K562 (cell line): ENCODE measurements at regions not wholly inside any gene's neighbourhood (a gene's known extent, or its start where the extent isn't known, plus 50 kb on each side); places are given as distances from the start of the nearest gene placed in this dataset.

Experiments used
- ATF7 ChIP-seq: fragments of 450-650 bp; IDR thresholded peaks from 2 replicates; pipeline ENCODE4 v1.7.1; 2014; ENCODE audit warnings: mild to moderate bottlenecking, moderate library complexity
- ESRRA ChIP-seq: fragments of 450-650 bp; IDR thresholded peaks from 2 replicates; pipeline ENCODE4 v1.6.1; 2014; ENCODE audit warnings: low read depth, mild to moderate bottlenecking, moderate library complexity, borderline replicate concordance
- TBL1XR1 ChIP-seq, 2 experiments: IDR thresholded peaks; 2 replicates each; pipeline ENCODE4 v1.6.1; 2012; ENCODE audit warnings: improper control_type of control experiment in 2 of 2, low read length in 2 of 2, mild to moderate bottlenecking in 1 of 2
- TRIM28 ChIP-seq: fragments of 450-650 bp; IDR thresholded peaks from 2 replicates; pipeline ENCODE4 v1.6.1; 2017
- ZNF431 ChIP-seq: sonication (generic); formaldehyde crosslinking; IDR thresholded peaks from 2 replicates; pipeline ENCODE4 v1.8.0; 2022; ENCODE audit warnings: mild to moderate bottlenecking, missing genetic modification reagents
- TF ChIP-seq, protein P1 (sequence below): sonication (generic); formaldehyde crosslinking; IDR thresholded peaks from 2 replicates; pipeline ENCODE4 v1.8.0; 2023; ENCODE audit warnings: mild to moderate bottlenecking, missing genetic modification reagents
- TF ChIP-seq, protein P2 (sequence below), 2 experiments: fragments of 450-650 bp in 1 of 2; sonication (generic) in 1 of 2; formaldehyde crosslinking in 1 of 2; IDR thresholded peaks in 1 of 2; conservative IDR thresholded peaks in 1 of 2; 2 replicates each; pipeline versions ENCODE4 v1.6.1 to v1.8.1; 2016 to 2023; ENCODE audit warnings: mild to moderate bottlenecking in 2 of 2, moderate library complexity in 2 of 2, inconsistent platforms in 1 of 2, missing genetic modification reagents in 1 of 2

DNA sequence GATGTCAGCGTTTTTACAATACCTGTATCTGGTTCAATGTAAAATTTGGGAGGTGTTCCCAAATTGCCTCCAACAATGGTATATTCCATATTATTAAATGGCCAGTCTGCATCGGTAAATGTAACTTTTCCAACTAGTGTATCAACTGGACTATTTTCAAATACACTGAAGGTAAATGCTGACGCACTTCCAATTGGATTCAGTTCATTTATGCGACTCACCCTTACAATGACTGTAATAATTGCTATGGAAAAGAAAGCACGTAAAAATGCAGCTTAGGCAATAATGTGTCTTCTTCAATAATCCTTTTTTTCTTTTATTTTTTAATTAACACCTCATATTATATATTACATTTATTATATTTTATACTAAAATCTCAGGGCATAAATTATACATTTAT lies 209.1 kb downstream of the HGF start:
- TF ChIP-seq, protein P1, sequence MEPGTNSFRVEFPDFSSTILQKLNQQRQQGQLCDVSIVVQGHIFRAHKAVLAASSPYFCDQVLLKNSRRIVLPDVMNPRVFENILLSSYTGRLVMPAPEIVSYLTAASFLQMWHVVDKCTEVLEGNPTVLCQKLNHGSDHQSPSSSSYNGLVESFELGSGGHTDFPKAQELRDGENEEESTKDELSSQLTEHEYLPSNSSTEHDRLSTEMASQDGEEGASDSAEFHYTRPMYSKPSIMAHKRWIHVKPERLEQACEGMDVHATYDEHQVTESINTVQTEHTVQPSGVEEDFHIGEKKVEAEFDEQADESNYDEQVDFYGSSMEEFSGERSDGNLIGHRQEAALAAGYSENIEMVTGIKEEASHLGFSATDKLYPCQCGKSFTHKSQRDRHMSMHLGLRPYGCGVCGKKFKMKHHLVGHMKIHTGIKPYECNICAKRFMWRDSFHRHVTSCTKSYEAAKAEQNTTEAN (CRISPR knock-in tag): no peak
- TF ChIP-seq ATF7: no peak
- TF ChIP-seq ESRRA: no peak
- no peak for TF ChIP-seq ZNF431
- TF ChIP-seq, protein P2, sequence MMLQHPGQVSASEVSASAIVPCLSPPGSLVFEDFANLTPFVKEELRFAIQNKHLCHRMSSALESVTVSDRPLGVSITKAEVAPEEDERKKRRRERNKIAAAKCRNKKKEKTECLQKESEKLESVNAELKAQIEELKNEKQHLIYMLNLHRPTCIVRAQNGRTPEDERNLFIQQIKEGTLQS (IDR thresholded peaks at IDR 0.05): no peak
- TF ChIP-seq, protein P2 (CRISPR knock-in tag; conservative IDR thresholded peaks at IDR 0.05): no peak
- TF ChIP-seq TRIM28: no peak
- TF ChIP-seq TBL1XR1 (IDR thresholded peaks at IDR 0.05; ENCODE audit: low read length in 2 of 2): no peak
